ENCODE measurements at regions not wholly inside any gene's neighbourhood (a gene's known extent, or its start where the extent isn't known, plus 50 kb on each side); places are given as distances from the start of the nearest gene placed in this dataset.

- Histone ChIP-seq H2AFZ (ENCODE audit: low read length) (no peak overlapping the region), H4K20me1 (ENCODE audit: insufficient read depth, low read length, poor library complexity, severe bottlenecking) (no peaks in the 10 kb centered on the region), H3K9ac (ENCODE audit: low read depth, low read length, poor library complexity, severe bottlenecking) (no peak overlapping the region), H3K27me3 (ENCODE audit: insufficient read depth, low read length, poor library complexity, severe bottlenecking) (no peaks in the 10 kb centered on the region), H3K4me1 (ENCODE audit: insufficient read depth, low read length, poor library complexity, severe bottlenecking) (peaks cover 11% of the 10 kb centered on the region), H3K36me3 (ENCODE audit: insufficient read depth, low read length) (no peaks in the 10 kb centered on the region), H3K9me2 (replicated peaks; ENCODE audit: low read depth, low read length) (no peaks in the 10 kb centered on the region), H3K9me3 (ENCODE audit: insufficient read depth, low read depth, low read length) (no peaks in the 10 kb centered on the region), H3K4me3 (ENCODE audit: low read length, poor library complexity, severe bottlenecking) (no peak overlapping the region), H3F3A (ENCODE audit: low read depth) (no peaks in the 10 kb centered on the region), H3K79me2 (ENCODE audit: insufficient read depth, low read length) (no peaks in the 10 kb centered on the region), H3K4me2 (ENCODE audit: low read depth, low read length, poor library complexity, severe bottlenecking) (no peak overlapping the region)
- TF ChIP-seq EZH2phosphoT487 (IDR thresholded peaks at IDR 0.05; ENCODE audit: borderline replicate concordance) (no peak), CTCF (conservative IDR thresholded peaks at IDR 0.05; ENCODE audit: low read length) (no peak)
Observed at GRCh38 chr6:149150801-149151398, 166.6 kb upstream of the TAB2 start.

DNA sequence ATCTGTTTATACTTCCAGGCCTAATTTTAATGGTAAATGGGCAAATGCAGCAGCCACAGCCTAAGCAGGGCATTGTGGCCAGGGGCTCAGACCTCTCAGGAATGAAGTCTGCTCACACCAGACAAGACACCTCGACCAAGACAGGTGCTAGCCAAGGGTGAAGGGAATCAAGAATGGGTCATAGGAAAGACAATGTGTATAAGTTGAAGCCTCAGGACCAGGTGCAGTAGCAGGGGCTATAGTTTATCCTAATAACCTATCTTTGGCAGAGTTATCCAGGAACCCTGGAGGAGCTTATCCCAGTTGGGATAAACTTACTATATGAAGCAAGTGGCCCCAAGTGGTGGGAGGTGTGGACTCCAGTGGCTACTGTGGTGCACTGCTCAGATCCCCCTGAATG lies 165.0 kb upstream of the TAB2 start:
- H3K9ac ChIP-seq (ENCODE audit: low read depth, low read length, poor library complexity, severe bottlenecking): no peak overlapping the region
- H3K9me2 ChIP-seq (replicated peaks; ENCODE audit: low read depth, low read length): no peaks in the 10 kb centered on the region
- H3F3A ChIP-seq (ENCODE audit: low read depth): no peaks in the 10 kb centered on the region
- H3K79me2 ChIP-seq (ENCODE audit: insufficient read depth, low read length): no peaks in the 10 kb centered on the region
- no peak overlapping the region for H2AFZ ChIP-seq (ENCODE audit: low read length)
- no peak for TF ChIP-seq CTCF (conservative IDR thresholded peaks at IDR 0.05; ENCODE audit: low read length)
- no peak for TF ChIP-seq EZH2phosphoT487 (IDR thresholded peaks at IDR 0.05; ENCODE audit: borderline replicate concordance)
- no peaks in the 10 kb centered on the region for H3K9me3 ChIP-seq (ENCODE audit: insufficient read depth, low read depth, low read length)
- H4K20me1 ChIP-seq (ENCODE audit: insufficient read depth, low read length, poor library complexity, severe bottlenecking): no peaks in the 10 kb centered on the region
- no peak overlapping the region for H3K4me2 ChIP-seq (ENCODE audit: low read depth, low read length, poor library complexity, severe bottlenecking)
- H3K36me3 ChIP-seq (ENCODE audit: insufficient read depth, low read length): no peaks in the 10 kb centered on the region
- no peaks in the 10 kb centered on the region for H3K27me3 ChIP-seq (ENCODE audit: insufficient read depth, low read length, poor library complexity, severe bottlenecking)
- peaks cover 11% of the 10 kb centered on the region for H3K4me1 ChIP-seq (ENCODE audit: insufficient read depth, low read length, poor library complexity, severe bottlenecking)
- H3K4me3 ChIP-seq (ENCODE audit: low read length, poor library complexity, severe bottlenecking): no peak overlapping the region

DNA sequence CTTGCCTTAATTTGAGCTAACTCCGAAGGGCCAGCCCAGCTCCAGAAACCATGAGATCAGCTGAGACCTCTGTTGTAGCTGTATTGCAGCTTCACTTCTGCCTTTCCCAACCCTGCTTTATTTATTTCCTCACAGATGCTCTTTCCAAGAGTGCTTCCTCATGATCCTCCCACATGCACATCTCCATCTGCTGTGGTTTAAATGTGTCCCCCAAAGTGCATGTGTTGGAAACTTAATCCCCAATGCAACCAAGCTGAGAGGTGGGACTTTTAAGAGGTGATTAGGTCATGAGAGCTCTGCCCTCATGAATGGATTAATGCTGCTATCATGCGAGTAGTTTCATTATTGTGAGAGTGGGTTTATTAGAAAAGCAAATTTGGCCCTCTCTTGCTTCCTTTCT lies 164.4 kb upstream of the TAB2 start:
- no peak for TF ChIP-seq EZH2phosphoT487 (IDR thresholded peaks at IDR 0.05; ENCODE audit: borderline replicate concordance)
- TF ChIP-seq CTCF (conservative IDR thresholded peaks at IDR 0.05; ENCODE audit: low read length): no peak
- no peak overlapping the region for H3K4me3 ChIP-seq (ENCODE audit: low read length, poor library complexity, severe bottlenecking)
- no peaks in the 10 kb centered on the region for H3K36me3 ChIP-seq (ENCODE audit: insufficient read depth, low read length)
- peak overlapping the region; percentile 33; the same call in 1 of the 2 replicates for H2AFZ ChIP-seq (ENCODE audit: low read length)
- H3F3A ChIP-seq (ENCODE audit: low read depth): no peaks in the 10 kb centered on the region
- no peaks in the 10 kb centered on the region for H4K20me1 ChIP-seq (ENCODE audit: insufficient read depth, low read length, poor library complexity, severe bottlenecking)
- H3K9me3 ChIP-seq (ENCODE audit: insufficient read depth, low read depth, low read length): no peaks in the 10 kb centered on the region
- no peaks in the 10 kb centered on the region for H3K27me3 ChIP-seq (ENCODE audit: insufficient read depth, low read length, poor library complexity, severe bottlenecking)
- no peaks in the 10 kb centered on the region for H3K9me2 ChIP-seq (replicated peaks; ENCODE audit: low read depth, low read length)
- H3K9ac ChIP-seq (ENCODE audit: low read depth, low read length, poor library complexity, severe bottlenecking): no peak overlapping the region
- H3K4me1 ChIP-seq (ENCODE audit: insufficient read depth, low read length, poor library complexity, severe bottlenecking): peaks cover 8% of the 10 kb centered on the region
- no peak overlapping the region for H3K4me2 ChIP-seq (ENCODE audit: low read depth, low read length, poor library complexity, severe bottlenecking)
- no peaks in the 10 kb centered on the region for H3K79me2 ChIP-seq (ENCODE audit: insufficient read depth, low read length)
